GM12875 (cell line): ENCODE measurements at regions not wholly inside any gene's neighbourhood (a gene's known extent, or its start where the extent isn't known, plus 50 kb on each side); places are given as distances from the start of the nearest gene placed in this dataset.

ENCODE experiments used
- H3K4me3 ChIP-seq: one replicate; pipeline ENCODE4 v1.5.1; 2011; ENCODE audit warnings: low read depth, low read length, control low read depth
- CTCF ChIP-seq: IDR thresholded peaks from 2 replicates; pipeline ENCODE4 v1.5.1; 2011; ENCODE audit warnings: low read depth, mild to moderate bottlenecking, control low read depth, inconsistent platforms, low read length, moderate library complexity, borderline replicate concordance; ENCODE audit not compliant: insufficient read depth

- H3K4me3 ChIP-seq: no peak overlapping the region
- TF ChIP-seq CTCF: no peak
These were observed 75.2 kb upstream of the TARDBP start for GRCh38 chr1:10936998-10937901.

DNA sequence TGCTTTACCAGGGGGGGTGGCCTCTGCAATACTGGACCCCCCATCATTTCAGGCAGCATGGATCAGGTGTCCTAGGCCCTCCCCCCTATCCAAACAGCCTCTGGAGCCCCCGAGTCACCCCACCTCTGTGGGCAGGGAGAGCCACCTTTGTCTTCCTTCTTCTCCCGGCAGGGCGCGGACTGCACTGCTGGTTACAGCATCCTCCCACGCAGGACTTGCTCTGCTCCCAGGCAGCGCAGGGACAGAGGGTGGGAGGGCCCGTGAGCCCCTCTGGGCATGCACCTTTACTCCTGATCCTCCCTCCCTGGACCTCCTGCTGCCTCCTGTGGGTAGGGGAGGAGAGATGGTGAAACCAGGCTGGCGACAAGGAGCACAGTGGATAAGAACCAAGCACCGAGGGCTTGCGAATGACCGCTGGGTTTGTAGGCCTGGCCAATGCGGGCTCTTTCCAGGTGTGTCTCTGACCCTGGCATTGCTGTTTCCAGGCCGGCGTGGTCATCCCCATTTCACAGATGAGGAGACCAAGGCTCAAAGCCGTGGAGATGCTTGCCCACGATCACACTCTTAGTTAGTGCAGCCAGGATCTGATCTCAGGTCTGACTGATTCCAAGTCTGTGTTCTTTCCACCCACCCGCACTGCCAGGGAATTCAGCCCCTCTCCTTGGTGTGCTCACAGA is 73.6 kb upstream of the TARDBP start:
- no peak for TF ChIP-seq CTCF
- H3K4me3 ChIP-seq: no peak overlapping the region

GRCh38 chr1:10939654-10940450 is 72.6 kb upstream of the TARDBP start:
- no peak for TF ChIP-seq CTCF
- H3K4me3 ChIP-seq: no peak overlapping the region

DNA sequence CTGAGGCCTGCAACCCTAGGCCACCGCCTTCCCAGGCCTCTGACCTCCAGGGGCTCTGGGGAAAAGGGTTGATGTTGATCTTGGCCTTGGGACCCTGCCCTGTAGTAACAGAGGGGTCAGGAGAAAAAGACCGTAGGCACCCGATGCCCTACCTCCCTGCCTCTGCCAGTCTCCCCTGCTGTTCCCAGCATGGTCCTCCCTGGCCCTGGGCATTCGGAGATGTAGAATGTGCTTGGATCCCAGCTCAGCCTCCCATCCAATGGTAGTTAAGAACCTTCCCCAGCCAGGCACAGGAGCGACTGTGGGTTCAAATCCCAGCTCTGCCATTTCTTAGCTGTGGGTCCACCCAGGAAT is 72.0 kb upstream of the TARDBP start:
- TF ChIP-seq CTCF: no peak
- no peak overlapping the region for H3K4me3 ChIP-seq

DNA sequence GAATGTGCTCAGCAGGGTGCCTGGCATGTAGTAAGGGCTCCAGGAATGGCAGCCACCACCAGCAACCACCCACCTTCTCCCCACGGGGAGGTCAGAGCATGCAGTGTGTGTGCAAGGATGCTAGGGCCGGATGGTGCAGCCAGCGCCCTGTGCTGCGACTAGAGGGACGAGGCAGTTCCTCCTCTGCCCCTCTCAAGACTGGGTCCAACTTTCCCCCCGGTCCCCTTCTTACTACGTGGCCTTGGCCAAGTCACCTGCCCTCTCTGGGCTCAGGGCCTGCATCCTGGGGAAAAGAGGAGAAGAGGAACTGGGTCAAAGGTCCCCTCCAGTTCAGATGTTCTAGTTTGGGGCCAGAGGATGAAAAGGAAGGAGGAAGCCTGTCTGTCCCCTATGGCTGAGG is 71.6 kb upstream of the TARDBP start:
- no peak overlapping the region for H3K4me3 ChIP-seq
- TF ChIP-seq CTCF: no peak

GRCh38 chr1:10941891-10942541 is 70.4 kb upstream of the TARDBP start:
- no peak overlapping the region for H3K4me3 ChIP-seq
- TF ChIP-seq CTCF: peak; percentile 98
